NCI-H748 treated with DMSO at 0.1 percent for 48 hours (cell line): ENCODE measurements at regions not wholly inside any gene's neighbourhood (a gene's known extent, or its start where the extent isn't known, plus 50 kb on each side); places are given as distances from the start of the nearest gene placed in this dataset.
"Not testable (repeated sequence)": the region's sequence is repeated elsewhere in the genome, so short reads cannot be mapped to it uniquely, and the experiment has no call there.

Source experiments
- DNase-seq: peaks from one replicate; lab custom pipeline; 2025; lab: John Stamatoyannopoulos, UW

DNA sequence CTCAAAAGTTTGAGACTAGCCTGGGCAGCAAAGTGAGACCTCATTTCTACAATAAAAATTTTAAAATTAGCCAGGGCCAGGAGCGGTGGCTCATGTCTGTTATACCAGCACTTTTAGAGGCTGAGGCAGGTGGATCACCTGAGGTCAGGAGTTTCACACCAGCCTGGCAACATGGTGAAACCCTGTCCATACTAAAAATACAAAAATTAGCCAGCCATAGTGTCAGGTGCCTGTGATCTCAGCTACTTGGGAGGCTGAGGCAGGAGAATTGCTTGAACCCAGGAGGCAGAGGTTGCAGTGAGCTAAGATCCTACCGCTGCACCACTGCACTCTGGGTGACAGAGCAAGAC is 85.1 kb upstream of the MAP4 start:
- DNase-seq: not testable (repeated sequence)

DNA sequence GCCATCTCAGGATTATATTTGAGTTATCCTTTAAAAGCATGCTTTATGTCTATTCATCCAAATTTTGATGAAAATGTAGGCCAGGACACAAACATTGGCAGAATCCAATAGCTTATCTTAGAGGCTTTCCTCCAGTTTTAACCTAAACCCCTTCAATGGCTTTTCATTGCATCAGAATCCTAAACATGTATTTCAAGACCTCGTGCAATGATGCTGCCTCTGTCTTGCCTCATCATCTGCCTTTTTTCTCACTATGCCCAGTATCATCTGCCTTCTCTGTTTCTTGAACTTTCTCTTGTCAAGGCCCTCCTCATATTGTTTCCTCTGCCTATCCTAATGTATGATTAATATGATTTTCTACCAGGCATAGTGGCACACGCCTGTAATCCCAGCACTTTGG is 76.1 kb upstream of the MAP4 start:
- no peak for DNase-seq

- DNase-seq: no peak
Measured at GRCh38 chr3:48090166-48090939, 74.1 kb upstream of the MAP4 start.

- DNase-seq: peak; percentile 83
Measured at GRCh38 chr3:48088749-48089466, 72.7 kb upstream of the MAP4 start.

- no peak for DNase-seq
Measured at GRCh38 chr3:48088056-48088748, 72.0 kb upstream of the MAP4 start.

DNA sequence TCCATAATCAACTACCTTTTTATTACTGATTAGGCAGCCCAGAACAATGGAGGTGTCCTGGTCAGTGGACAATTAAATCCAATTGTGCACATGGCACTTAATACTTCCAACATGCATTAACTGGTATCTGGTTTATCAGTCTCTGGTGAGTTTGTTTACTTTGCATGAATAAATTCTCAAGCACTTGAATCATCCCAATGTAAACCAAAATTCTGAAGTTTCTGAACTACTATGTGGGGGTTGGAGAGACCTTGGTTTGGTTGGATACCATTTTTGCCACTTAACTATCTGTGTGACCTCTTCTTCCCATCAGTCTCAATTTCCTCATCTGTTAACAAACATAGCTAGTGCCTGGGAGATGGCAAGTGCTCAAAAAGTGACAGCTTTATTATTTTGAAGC is 70.5 kb upstream of the MAP4 start:
- no peak for DNase-seq

DNA sequence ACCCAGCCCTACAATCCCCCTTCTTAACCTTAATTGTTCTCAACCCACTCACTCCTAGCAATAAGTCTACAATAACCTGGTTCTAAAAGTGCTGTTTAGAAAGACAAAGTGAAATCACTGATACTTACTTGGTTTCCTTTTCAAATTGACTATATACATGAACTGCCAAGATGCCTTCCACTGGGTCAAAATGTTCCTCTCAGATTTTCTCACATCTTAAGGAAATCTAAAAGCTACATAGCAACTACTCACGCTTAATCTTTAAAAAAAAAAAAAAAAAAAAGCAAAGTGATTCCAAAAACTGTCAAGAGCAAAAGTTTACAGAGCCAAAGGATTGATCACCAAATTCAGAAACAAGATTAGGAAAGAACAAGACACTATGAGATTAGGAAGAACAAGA is 68.7 kb upstream of the MAP4 start:
- DNase-seq: no peak

DNA sequence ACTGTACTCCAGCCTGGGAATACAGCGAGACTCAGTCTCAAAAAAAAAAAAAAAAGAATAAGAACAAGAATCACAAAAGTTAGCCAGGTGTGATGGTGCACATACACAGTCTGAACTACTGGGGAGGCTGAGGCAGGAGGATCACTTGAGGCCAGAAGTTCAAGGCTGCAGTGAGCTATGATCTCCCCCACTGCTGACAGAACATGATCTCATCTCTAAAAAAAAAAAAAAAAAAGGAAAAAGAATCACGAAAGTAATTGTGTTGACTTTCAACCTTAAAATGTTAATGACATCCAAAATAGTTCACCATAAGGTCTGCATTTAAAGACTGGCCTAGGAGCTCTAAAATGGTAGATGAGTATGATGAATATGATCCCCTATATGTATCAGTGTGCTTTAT is 68.0 kb upstream of the MAP4 start:
- no peak for DNase-seq

- DNase-seq: no peak
Measured at GRCh38 chr3:48082580-48083184, 66.5 kb upstream of the MAP4 start.

GRCh38 chr3:48077815-48078214 is 61.6 kb upstream of the MAP4 start:
- DNase-seq: no peak

DNA sequence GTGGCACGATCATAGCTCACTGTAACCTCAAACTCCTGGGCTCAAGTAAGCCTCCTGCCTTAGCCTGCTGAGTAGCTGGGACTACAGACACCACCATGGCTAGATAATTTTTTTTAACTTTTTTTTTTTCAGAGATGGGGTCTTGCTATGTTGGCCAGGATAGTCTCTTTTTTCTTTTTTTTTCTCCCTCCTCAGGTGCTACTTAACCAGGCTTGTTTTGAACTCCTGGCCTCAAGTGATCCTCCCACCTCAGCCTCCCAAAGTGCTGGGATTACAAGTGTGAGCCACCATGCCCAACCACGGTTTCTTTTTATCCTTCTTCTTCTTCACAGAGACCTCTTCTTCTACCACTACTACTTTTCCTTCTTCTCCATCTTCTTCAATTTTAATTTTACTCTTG is 53.8 kb upstream of the MAP4 start:
- DNase-seq: no peak

DNA sequence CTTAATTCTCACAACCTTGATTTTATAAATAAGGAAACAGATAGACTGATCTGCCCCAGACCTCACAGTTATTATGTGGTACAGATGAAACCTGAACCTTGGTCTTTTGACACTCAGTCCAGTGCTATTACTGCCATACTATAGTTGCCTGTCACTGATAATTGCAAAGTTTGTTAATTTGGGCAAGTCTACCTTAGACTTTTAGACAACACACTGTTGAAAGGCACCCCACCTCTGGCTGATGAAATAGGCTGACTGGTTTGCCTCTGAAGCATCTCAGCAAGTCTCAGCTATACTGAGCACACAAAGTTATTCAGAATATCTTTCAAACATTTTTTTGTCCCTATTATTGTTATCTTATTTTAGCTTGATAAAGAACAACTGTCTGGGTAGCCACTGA is 53.1 kb upstream of the MAP4 start:
- DNase-seq: no peak

- DNase-seq: no peak
Measured at GRCh38 chr3:48068886-48069285, 52.7 kb upstream of the MAP4 start.

DNA sequence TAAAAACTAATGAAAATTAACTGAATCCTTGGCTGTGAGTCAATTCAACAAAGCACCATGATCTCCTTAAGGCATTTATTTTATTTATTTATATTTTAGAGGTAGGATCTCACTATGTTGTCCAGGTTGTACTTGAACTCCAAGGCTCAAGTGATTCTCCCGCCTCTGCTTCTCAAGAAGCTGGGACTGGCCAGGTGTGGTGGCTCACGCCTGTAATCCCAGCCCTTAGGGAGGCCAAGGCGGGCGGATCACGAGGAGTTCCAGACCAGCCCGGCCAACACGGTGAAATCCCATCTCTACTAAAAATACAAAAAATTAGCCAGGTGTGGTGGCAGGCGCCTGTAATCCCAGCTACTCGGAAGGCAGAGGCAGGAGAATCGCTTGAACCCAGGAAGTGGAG is 52.1 kb upstream of the MAP4 start:
- not testable (repeated sequence) for DNase-seq

DNA sequence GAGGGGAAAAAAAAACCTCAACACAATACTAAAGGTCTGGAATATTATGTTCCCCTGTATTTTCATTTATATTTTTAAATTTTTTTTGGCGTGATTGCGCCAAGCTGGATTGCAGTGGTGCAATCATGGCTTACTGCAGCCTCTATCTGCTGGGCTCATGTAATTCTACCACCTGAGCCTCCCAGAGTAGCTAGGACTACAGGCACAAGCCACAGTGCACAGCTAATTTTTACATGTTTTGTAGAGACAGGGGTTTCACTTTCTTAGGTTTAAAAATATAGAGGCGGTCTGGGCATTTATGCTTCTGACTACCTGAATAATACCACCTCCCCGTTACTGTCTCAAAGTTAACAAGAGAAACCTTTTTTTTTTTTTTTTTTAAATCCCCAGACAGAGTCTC is 51.1 kb upstream of the MAP4 start:
- DNase-seq: no peak
